ENCODE measurements at regions not wholly inside any gene's neighbourhood (a gene's known extent, or its start where the extent isn't known, plus 50 kb on each side); places are given as distances from the start of the nearest gene placed in this dataset.
A peak's percentile ranks its signal among the peaks of the same experiment; 100 is the strongest.

DNA sequence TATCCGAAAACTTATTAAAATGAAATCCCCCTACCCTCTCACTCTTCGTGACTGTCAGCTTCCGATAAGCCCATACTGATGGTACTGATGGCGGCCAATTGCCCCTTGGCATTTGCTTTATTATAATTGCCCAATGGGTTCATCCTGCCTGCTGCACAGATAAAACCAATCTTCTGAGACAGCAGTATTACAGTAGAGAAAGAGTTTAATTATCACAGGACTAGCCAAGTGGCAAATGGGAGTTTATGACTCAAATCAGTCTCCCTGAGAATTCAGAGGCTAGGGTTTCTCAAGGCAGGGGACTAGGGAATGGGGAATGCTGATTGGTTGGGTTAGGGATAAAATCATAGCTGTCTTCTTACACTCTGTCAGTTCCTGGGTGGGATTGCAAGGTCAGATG is 259.5 kb downstream of the SOD2 start:
- H3K9me3 ChIP-seq (ENCODE audit: control insufficient read depth, low read depth, low read length), result peaks cover 7% of the 10 kb centered on the region

DNA sequence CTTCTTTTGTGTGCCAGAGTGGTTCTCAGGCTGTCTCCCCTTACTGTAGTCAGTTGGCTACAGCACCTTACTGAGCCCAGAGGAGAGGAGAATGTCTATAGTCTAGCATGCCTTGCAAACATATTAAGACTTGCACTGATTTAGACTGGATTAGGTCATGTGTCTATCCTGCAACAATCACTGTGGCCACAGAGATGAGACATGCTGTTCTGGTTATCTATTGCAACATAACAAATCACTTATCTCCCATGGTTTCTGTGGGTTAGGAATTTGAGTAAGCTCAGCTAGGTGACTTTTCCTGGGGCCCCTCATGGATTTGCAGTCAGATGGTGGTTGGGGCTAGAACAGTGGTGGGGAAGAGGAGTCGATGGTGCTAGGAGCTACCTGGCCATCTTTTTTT is 261.3 kb downstream of the SOD2 start:
- H3K4me1 ChIP-seq (ENCODE audit: control insufficient read depth, insufficient read depth, low read length), result peaks cover 4% of the 10 kb centered on the region
- no peak for DNase-seq
- peaks cover 7% of the 10 kb centered on the region for H3K9me3 ChIP-seq (ENCODE audit: control insufficient read depth, low read depth, low read length)
- no peak overlapping the region for H3K27ac ChIP-seq (ENCODE audit: low read length)
- H3K27me3 ChIP-seq (ENCODE audit: control insufficient read depth, insufficient read depth, low read length), result no peaks in the 10 kb centered on the region
- H3K4me3 ChIP-seq (ENCODE audit: low read length), result no peak overlapping the region
- WGBS (ENCODE audit: insufficient coverage, low lambda C conversion rate), result no CpG with 5 or more reads among the region's 1 CpG
- H3K36me3 ChIP-seq (ENCODE audit: control insufficient read depth, insufficient read depth, low read length), result no peaks in the 10 kb centered on the region

More for the DNA sequence above, 259.5 kb downstream of the SOD2 start:
- H3K27ac ChIP-seq (ENCODE audit: low read length), result no peak overlapping the region
- H3K4me1 ChIP-seq (ENCODE audit: control insufficient read depth, insufficient read depth, low read length), result peaks cover 4% of the 10 kb centered on the region
- H3K36me3 ChIP-seq (ENCODE audit: control insufficient read depth, insufficient read depth, low read length), result no peaks in the 10 kb centered on the region
- H3K4me3 ChIP-seq (ENCODE audit: low read length), result no peak overlapping the region
- WGBS (ENCODE audit: insufficient coverage, low lambda C conversion rate), result no CpG with 5 or more reads among the region's 4 CpGs
- DNase-seq, result no peak
- H3K27me3 ChIP-seq (ENCODE audit: control insufficient read depth, insufficient read depth, low read length), result no peaks in the 10 kb centered on the region

DNA sequence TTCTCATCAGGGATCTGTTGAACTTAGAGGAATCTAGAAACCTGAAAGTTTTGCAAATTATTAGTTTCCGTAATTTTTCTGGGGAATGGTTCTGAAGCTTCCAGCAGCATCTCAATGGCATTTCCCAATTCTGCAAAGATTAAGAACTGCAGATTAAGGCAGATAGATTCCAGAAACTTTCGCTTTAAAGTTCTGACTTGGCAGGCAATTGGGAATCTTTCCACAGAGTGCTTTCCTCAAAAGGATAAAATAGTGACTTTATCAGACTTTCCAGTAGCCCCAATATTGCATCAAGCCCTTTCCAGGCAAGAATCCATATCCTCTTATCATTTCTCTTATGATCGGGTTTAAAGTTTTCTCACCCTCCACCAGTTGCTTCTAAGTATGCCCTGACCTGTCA is 261.1 kb downstream of the FNDC1 start:
- H3K27ac ChIP-seq (ENCODE audit: low read length), result no peak overlapping the region
- whole genome bisulfite sequencing (ENCODE audit: insufficient coverage, low lambda C conversion rate), result 17% methylated on average over 1 of the region's 3 CpGs
- H3K4me3 ChIP-seq (ENCODE audit: low read length), result no peak overlapping the region
- no peak for DNase-seq
- H3K4me1 ChIP-seq (ENCODE audit: control insufficient read depth, insufficient read depth, low read length), result peaks cover 4% of the 10 kb centered on the region
- H3K36me3 ChIP-seq (ENCODE audit: control insufficient read depth, insufficient read depth, low read length), result no peaks in the 10 kb centered on the region
- H3K9me3 ChIP-seq (ENCODE audit: control insufficient read depth, low read depth, low read length), result peaks cover 7% of the 10 kb centered on the region
- no peaks in the 10 kb centered on the region for H3K27me3 ChIP-seq (ENCODE audit: control insufficient read depth, insufficient read depth, low read length)

DNA sequence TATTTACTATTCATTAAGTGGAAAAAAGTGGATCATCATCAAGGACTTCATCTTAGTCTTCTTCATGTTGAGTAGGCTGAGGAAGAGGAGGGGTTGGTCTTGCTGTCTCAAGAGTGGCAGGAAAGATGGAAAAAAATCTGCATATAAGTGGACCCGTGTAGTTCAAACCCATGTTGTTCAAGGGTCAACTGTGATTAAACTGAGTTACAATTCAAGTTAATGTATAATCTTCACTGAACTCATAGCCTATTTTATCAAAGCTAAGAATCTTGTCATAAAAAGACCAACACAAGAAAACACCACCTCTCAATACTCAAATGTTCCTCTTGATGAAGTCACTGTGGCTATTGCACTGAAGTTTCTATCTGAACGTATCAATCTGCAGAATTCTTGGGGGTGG is 260.2 kb downstream of the FNDC1 start:
- H3K4me1 ChIP-seq (ENCODE audit: control insufficient read depth, insufficient read depth, low read length), result peaks cover 4% of the 10 kb centered on the region
- no peak overlapping the region for H3K4me3 ChIP-seq (ENCODE audit: low read length)
- no peaks in the 10 kb centered on the region for H3K27me3 ChIP-seq (ENCODE audit: control insufficient read depth, insufficient read depth, low read length)
- no peaks in the 10 kb centered on the region for H3K36me3 ChIP-seq (ENCODE audit: control insufficient read depth, insufficient read depth, low read length)
- WGBS (ENCODE audit: insufficient coverage, low lambda C conversion rate), result no CpG with 5 or more reads among the region's 2 CpGs
- peak overlapping the region; percentile 43 for H3K27ac ChIP-seq (ENCODE audit: low read length)
- DNase-seq, result peak; percentile 42 to 73
- peaks cover 7% of the 10 kb centered on the region for H3K9me3 ChIP-seq (ENCODE audit: control insufficient read depth, low read depth, low read length)

DNA sequence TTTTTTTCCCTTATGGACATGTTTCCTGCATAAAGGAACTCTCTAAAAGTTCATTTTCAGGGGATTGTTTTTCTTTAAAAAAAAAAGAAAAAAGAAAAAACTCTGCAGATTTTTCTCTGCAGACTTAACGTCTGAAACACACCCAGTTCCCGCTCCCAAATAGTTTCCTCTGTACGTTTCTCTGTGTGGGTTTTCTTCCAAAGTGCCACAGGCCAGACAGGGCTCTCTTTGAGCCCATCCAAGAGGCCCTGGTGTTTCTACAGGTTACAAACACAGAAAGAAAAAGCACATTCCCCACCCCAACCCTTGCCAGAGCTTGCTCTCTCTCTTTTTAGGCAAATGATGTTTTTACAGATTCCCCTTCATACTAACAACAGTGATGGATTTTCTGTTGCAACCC is 258.6 kb downstream of the FNDC1 start:
- H3K4me3 ChIP-seq (ENCODE audit: low read length), result no peak overlapping the region

DNA sequence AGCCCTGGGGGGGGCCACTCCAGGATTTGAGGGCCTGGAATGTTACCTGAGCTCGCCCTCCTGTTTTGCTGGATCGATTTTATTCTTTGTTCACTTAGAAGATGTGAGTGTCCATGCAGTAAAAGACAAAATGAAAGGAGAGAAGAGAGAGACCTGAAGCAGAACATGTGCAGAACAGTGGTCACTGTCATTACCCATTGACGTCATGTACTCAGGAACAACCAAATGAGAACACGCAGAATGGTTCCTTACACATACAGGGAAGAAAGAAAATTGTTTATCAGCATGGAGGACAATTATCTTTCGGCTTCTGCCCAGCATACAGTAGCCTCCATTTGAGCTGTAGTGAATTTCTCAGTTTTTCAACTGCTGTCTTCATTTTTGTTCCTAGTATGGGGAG is 258.1 kb downstream of the FNDC1 start:
- Histone ChIP-seq H3K9me3 (ENCODE audit: control insufficient read depth, low read depth, low read length) (no peaks in the 10 kb centered on the region), H3K4me1 (ENCODE audit: control insufficient read depth, insufficient read depth, low read length) (peaks cover 4% of the 10 kb centered on the region), H3K4me3 (ENCODE audit: low read length) (no peak overlapping the region), H3K27ac (ENCODE audit: low read length) (no peak overlapping the region), H3K27me3 (ENCODE audit: control insufficient read depth, insufficient read depth, low read length) (no peaks in the 10 kb centered on the region), H3K36me3 (ENCODE audit: control insufficient read depth, insufficient read depth, low read length) (no peaks in the 10 kb centered on the region)
- WGBS (ENCODE audit: insufficient coverage, low lambda C conversion rate), result 100% methylated on average over 3 of the region's 5 CpGs
- DNase-seq, result no peak

More for the DNA sequence above, 258.6 kb downstream of the FNDC1 start:
- Histone ChIP-seq H3K27me3 (ENCODE audit: control insufficient read depth, insufficient read depth, low read length) (no peaks in the 10 kb centered on the region), H3K4me1 (ENCODE audit: control insufficient read depth, insufficient read depth, low read length) (peaks cover 4% of the 10 kb centered on the region), H3K9me3 (ENCODE audit: control insufficient read depth, low read depth, low read length) (no peaks in the 10 kb centered on the region), H3K27ac (ENCODE audit: low read length) (no peak overlapping the region), H3K36me3 (ENCODE audit: control insufficient read depth, insufficient read depth, low read length) (no peaks in the 10 kb centered on the region)
- DNase-seq, result no peak
- WGBS (ENCODE audit: insufficient coverage, low lambda C conversion rate), result 40% methylated on average over 1 of the region's 3 CpGs

DNA sequence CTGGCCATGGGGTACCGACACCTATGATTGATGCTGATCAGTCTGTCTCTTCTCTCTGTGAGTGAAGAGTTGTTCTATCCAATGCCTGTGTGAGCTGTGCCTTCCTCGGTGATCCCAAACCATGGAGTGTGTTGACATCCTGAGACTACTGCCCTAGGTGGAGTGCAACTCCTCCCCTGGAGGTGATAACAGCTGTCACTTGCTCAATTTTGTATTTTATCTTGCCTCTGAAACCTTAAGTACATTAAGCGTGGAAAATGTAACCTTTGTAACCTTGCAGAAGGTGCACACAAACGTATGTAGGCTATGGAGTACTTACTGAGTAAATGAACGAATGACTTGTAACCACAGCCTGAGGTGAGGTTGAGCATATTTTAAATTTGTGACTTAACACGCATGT is 256.2 kb downstream of the FNDC1 start:
- WGBS (ENCODE audit: insufficient coverage, low lambda C conversion rate), result no CpG with 5 or more reads among the region's 6 CpGs
- peak; percentile 56 to 70 for DNase-seq
- H3K36me3 ChIP-seq (ENCODE audit: control insufficient read depth, insufficient read depth, low read length), result no peaks in the 10 kb centered on the region

DNA sequence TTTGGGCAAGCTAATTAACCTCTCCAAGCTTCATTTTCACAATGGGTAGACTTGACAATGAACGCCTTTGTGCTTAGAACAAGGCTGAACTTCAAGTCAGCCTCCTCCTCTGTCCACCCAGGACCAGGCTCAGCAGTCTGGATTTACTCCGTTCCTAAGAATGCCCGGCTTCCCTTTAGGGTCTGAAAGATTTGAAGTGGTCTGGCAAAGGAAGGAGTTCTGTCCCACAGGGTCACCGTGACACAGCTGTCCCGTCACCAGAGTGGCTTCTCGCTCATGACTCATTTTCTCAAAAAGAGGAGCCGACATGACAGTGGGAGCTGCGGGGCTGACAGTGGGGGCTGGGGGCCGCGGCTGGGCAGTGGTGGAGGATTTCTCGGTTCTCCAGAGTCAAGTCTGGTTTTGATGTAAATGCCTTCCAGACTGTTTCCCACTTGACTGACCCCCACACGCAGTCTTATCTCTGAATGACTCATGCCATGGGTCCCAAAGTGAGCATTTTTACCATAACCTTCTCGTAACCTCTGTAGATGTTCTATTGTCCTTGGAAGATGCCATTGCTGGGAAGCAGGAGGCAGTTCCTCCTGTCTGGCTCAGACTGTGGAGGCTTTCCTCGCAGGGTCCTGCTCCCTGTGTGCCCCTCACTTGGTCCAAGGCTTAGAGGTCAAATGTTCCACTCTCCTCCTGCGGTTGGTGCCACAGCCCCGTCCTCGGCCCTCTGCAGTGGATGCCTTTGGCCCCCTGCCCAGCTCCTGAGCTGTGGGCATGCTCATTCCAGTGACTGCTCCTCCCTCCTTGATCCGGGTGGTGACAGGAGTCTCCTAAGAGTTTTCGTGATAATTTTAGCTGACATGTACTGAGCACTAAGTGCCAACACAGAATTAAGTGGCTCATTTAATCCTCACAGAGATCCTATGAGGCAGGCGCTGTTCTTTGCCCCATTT is 253.1 kb downstream of the FNDC1 start:
- Histone ChIP-seq H3K4me3 (ENCODE audit: low read length) (no peak overlapping the region), H3K9me3 (ENCODE audit: control insufficient read depth, low read depth, low read length) (no peaks in the 10 kb centered on the region), H3K27ac (ENCODE audit: low read length) (no peak overlapping the region), H3K4me1 (ENCODE audit: control insufficient read depth, insufficient read depth, low read length) (no peaks in the 10 kb centered on the region), H3K27me3 (ENCODE audit: control insufficient read depth, insufficient read depth, low read length) (no peaks in the 10 kb centered on the region), H3K36me3 (ENCODE audit: control insufficient read depth, insufficient read depth, low read length) (no peaks in the 10 kb centered on the region)
- WGBS (ENCODE audit: insufficient coverage, low lambda C conversion rate), result 50% methylated on average over 2 of the region's 20 CpGs
- no peak for DNase-seq

More for the DNA sequence above, 256.2 kb downstream of the FNDC1 start:
- no peaks in the 10 kb centered on the region for H3K9me3 ChIP-seq (ENCODE audit: control insufficient read depth, low read depth, low read length)
- H3K4me3 ChIP-seq (ENCODE audit: low read length), result no peak overlapping the region
- peaks cover 4% of the 10 kb centered on the region for H3K4me1 ChIP-seq (ENCODE audit: control insufficient read depth, insufficient read depth, low read length)
- no peak overlapping the region for H3K27ac ChIP-seq (ENCODE audit: low read length)
- no peaks in the 10 kb centered on the region for H3K27me3 ChIP-seq (ENCODE audit: control insufficient read depth, insufficient read depth, low read length)

DNA sequence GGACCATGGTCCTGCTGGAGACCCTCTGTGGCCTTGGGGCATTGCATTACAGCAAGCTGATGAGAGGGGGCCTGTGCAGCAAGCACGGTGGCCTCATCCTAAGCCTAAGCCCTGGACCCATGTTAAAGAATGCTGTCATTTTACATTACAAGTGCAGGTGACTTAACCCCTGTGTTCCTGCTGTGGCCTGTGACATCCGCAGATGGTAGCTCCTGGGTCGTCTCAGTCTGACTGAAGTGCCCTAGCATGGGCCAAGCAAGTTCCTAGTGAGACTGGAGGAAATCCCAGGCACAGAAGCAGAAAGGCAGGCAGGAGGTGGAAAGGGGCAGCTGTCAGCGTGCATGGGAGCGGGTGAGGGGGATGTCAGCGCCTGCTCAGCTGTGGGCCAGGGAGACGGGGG is 252.4 kb downstream of the FNDC1 start:
- no peaks in the 10 kb centered on the region for H3K27me3 ChIP-seq (ENCODE audit: control insufficient read depth, insufficient read depth, low read length)
- no CpG with 5 or more reads among the region's 7 CpGs for WGBS (ENCODE audit: insufficient coverage, low lambda C conversion rate)
- no peaks in the 10 kb centered on the region for H3K36me3 ChIP-seq (ENCODE audit: control insufficient read depth, insufficient read depth, low read length)
- no peaks in the 10 kb centered on the region for H3K4me1 ChIP-seq (ENCODE audit: control insufficient read depth, insufficient read depth, low read length)
- no peak overlapping the region for H3K27ac ChIP-seq (ENCODE audit: low read length)
- H3K4me3 ChIP-seq (ENCODE audit: low read length), result no peak overlapping the region
- no peak for DNase-seq
- H3K9me3 ChIP-seq (ENCODE audit: control insufficient read depth, low read depth, low read length), result no peaks in the 10 kb centered on the region

DNA sequence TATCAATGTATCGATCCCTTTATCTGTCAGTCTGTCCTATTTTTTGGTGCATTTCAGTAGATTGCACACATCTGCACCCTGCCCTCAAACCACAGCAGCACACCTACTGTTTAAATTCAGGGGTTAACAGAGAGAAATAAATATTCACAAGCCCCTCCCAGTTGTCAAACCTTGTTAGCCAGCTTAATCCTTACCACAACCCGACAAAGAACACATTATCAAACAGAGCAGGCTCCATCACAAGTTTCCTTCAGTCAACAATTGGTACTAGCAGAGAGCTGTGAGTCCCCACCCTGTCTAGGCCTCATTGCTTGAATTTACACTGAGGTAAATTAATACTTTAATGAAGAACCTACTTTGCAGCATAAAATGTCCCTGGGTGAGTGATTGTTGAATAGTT is 249.8 kb downstream of the FNDC1 start:
- WGBS (ENCODE audit: insufficient coverage, low lambda C conversion rate), result no CpG with 5 or more reads among the region's 2 CpGs
- H3K9me3 ChIP-seq (ENCODE audit: control insufficient read depth, low read depth, low read length), result peaks cover 10% of the 10 kb centered on the region
- H3K27ac ChIP-seq (ENCODE audit: low read length), result no peak overlapping the region
- no peak overlapping the region for H3K4me3 ChIP-seq (ENCODE audit: low read length)
- H3K4me1 ChIP-seq (ENCODE audit: control insufficient read depth, insufficient read depth, low read length), result no peaks in the 10 kb centered on the region
- no peaks in the 10 kb centered on the region for H3K27me3 ChIP-seq (ENCODE audit: control insufficient read depth, insufficient read depth, low read length)
- no peak for DNase-seq
- H3K36me3 ChIP-seq (ENCODE audit: control insufficient read depth, insufficient read depth, low read length), result no peaks in the 10 kb centered on the region

All from large intestine (tissue), 3 donors.